CD4-positive, alpha-beta T cell (primary cell): ENCODE measurements at regions not wholly inside any gene's neighbourhood (a gene's known extent, or its start where the extent isn't known, plus 50 kb on each side); places are given as distances from the start of the nearest gene placed in this dataset.

ENCODE experiments used
- ATAC-seq: fragments of 200-7000 bp; cut with Tn5 transposase; one replicate; pipeline ENCODE4 v1.10.0; 2022; ENCODE audit warnings: mild to moderate bottlenecking; ENCODE audit not compliant: poor library complexity
- CTCF ChIA-PET: fragments of 350-600 bp; sonication (Branson Sonifier 250); formaldehyde crosslinking; loops from one replicate; lab custom pipeline; 2021; ENCODE audit warnings: antibody characterized with exemption, inconsistent platforms; lab: Charles Lee
- POLR2A ChIA-PET: fragments of 350-600 bp; sonication (Branson Sonifier 250); formaldehyde crosslinking; loops from one replicate; lab custom pipeline; 2021; ENCODE audit warnings: antibody characterized with exemption, inconsistent platforms; lab: Charles Lee
- DNase-seq, 14 experiments: peaks; one replicate each; pipeline ENCODE4 v3.0.0-alpha.2; 2013 to 2020; ENCODE audit warnings: mixed read lengths in 2 of 14
- H3K27ac ChIP-seq, 2 donors: one replicate each; pipeline versions ENCODE4 v1.5.1 to v1.7.0; 2013; ENCODE audit warnings: low read length in 2 of 2, low read depth in 1 of 2, mild to moderate bottlenecking in 1 of 2
- H3K27me3 ChIP-seq, 2 experiments: 1 replicate in 1 of 2; 2 replicates in 1 of 2; pipeline versions ENCODE4 v1.6.1 to v1.7.0; 2013; ENCODE audit warnings: low read length in 2 of 2, control low read depth in 1 of 2, mild to moderate bottlenecking in 1 of 2, moderate library complexity in 1 of 2; ENCODE audit not compliant: insufficient read depth in 2 of 2, control insufficient read depth in 1 of 2
- H3K36me3 ChIP-seq: one replicate; pipeline ENCODE4 v1.6.1; 2013; ENCODE audit warnings: low read length, control low read depth; ENCODE audit not compliant: insufficient read depth
- H3K4me1 ChIP-seq: one replicate; pipeline ENCODE4 v1.6.1; 2013; ENCODE audit warnings: low read length, control low read depth; ENCODE audit not compliant: insufficient read depth
- H3K4me3 ChIP-seq: one replicate; pipeline ENCODE4 v1.5.1; 2013; ENCODE audit warnings: mild to moderate bottlenecking, low read length, moderate library complexity
- H3K9me3 ChIP-seq, 2 experiments: 1 replicate in 1 of 2; 2 replicates in 1 of 2; pipeline versions ENCODE4 v1.6.1 to v1.7.0; 2013; ENCODE audit warnings: low read length in 2 of 2, mild to moderate bottlenecking in 2 of 2, control low read depth in 1 of 2, moderate library complexity in 1 of 2; ENCODE audit not compliant: control insufficient read depth in 1 of 2, insufficient read depth in 1 of 2
- H3K27ac Mint-ChIP-seq: one replicate; pipeline ENCODE4 v1.8.0; 2020; ENCODE audit warnings: mixed read lengths
- H3K27me3 Mint-ChIP-seq: one replicate; pipeline ENCODE4 v1.8.0; 2021; ENCODE audit warnings: mixed read lengths
- H3K36me3 Mint-ChIP-seq: one replicate; pipeline ENCODE4 v1.8.0; 2021; ENCODE audit warnings: low read depth, mixed read lengths
- H3K4me1 Mint-ChIP-seq: one replicate; pipeline ENCODE4 v1.8.0; 2021; ENCODE audit warnings: low read depth, mixed read lengths
- H3K4me3 Mint-ChIP-seq: one replicate; pipeline ENCODE4 v1.8.0; 2020; ENCODE audit warnings: mild to moderate bottlenecking, mixed read lengths
- H3K9me3 Mint-ChIP-seq: one replicate; pipeline ENCODE4 v1.8.0; 2020; ENCODE audit warnings: mixed read lengths
- CTCF ChIP-seq: fragments of 200-600 bp; IDR thresholded peaks from one replicate; pipeline ENCODE4 v1.8.0; 2022; ENCODE audit warnings: antibody characterized with exemption, mild to moderate bottlenecking
- intact Hi-C, 2 experiments: fragments of 100-400 bp; cut with DNase I in 1 of 2; cut with micrococcal nuclease in 1 of 2; formaldehyde crosslinking; loops; one replicate each; pipeline versions ENCODE4 v1.15.1 to v1.9.0; 2023 to 2025; cut with DNase I, micrococcal nuclease

GRCh38 chr20:55569084-55569483 is 436.2 kb downstream of the CBLN4 start:
- Mint-ChIP-seq H3K27ac (no peak overlapping the region), H3K36me3 (no peaks in the 10 kb centered on the region), H3K4me3 (no peak overlapping the region), H3K9me3 (peaks cover 9% of the 10 kb centered on the region), H3K27me3 (no peaks in the 10 kb centered on the region), H3K4me1 (no peaks in the 10 kb centered on the region)
- TF ChIP-seq CTCF: no peak
- intact Hi-C loops: no loop called here
- H3K9me3 ChIP-seq: peaks cover 0 to 3% of the 10 kb centered on the region in 2 experiments
- H3K36me3 ChIP-seq: no peaks in the 10 kb centered on the region
- DNase-seq (no peak), ATAC-seq (no peak)
- H3K4me3 ChIP-seq: no peak overlapping the region
- POLR2A ChIA-PET: no interaction called here
- CTCF ChIA-PET: no interaction called here
- no peaks in the 10 kb centered on the region for H3K27me3 ChIP-seq
- H3K4me1 ChIP-seq: no peaks in the 10 kb centered on the region
- H3K27ac ChIP-seq: no peak overlapping the region

GRCh38 chr20:55567826-55568225 is 437.5 kb downstream of the CBLN4 start:
- Histone ChIP-seq H3K27ac (no peak overlapping the region), H3K4me3 (no peak overlapping the region), H3K36me3 (no peaks in the 10 kb centered on the region), H3K4me1 (no peaks in the 10 kb centered on the region), H3K9me3 (no peaks in the 10 kb centered on the region), H3K27me3 (no peaks in the 10 kb centered on the region)
- H3K9me3 Mint-ChIP-seq: peaks cover 18% of the 10 kb centered on the region
- CTCF ChIA-PET: no interaction called here
- no peaks in the 10 kb centered on the region for H3K36me3 Mint-ChIP-seq
- TF ChIP-seq CTCF: no peak
- H3K4me3 Mint-ChIP-seq: no peak overlapping the region
- no peak overlapping the region for H3K27ac Mint-ChIP-seq
- ATAC-seq (no peak), DNase-seq (no peak)
- H3K27me3 Mint-ChIP-seq: no peaks in the 10 kb centered on the region
- intact Hi-C loops: no loop called here
- no peaks in the 10 kb centered on the region for H3K4me1 Mint-ChIP-seq
- POLR2A ChIA-PET: no interaction called here

- no peak for TF ChIP-seq CTCF
- no peak for ATAC-seq
- CTCF ChIA-PET: no interaction called here
Observed at GRCh38 chr20:55565096-55565773, 440.1 kb downstream of the CBLN4 start.

More at GRCh38 chr20:55565096-55565773, 440.1 kb downstream of the CBLN4 start:
- H3K4me3 ChIP-seq: no peak overlapping the region
- DNase-seq: no peak
- POLR2A ChIA-PET: no interaction called here
- Mint-ChIP-seq H3K4me1 (no peaks in the 10 kb centered on the region), H3K4me3 (no peak overlapping the region), H3K27me3 (no peaks in the 10 kb centered on the region), H3K36me3 (no peaks in the 10 kb centered on the region), H3K9me3 (peaks cover 18% of the 10 kb centered on the region), H3K27ac (no peak overlapping the region)
- no peaks in the 10 kb centered on the region for H3K4me1 ChIP-seq
- intact Hi-C loops: no loop called here
- no peaks in the 10 kb centered on the region for H3K36me3 ChIP-seq
- no peaks in the 10 kb centered on the region for H3K9me3 ChIP-seq
- H3K27ac ChIP-seq: no peak overlapping the region
- no peaks in the 10 kb centered on the region for H3K27me3 ChIP-seq
